ENCODE measurements at regions not wholly inside any gene's neighbourhood (a gene's known extent, or its start where the extent isn't known, plus 50 kb on each side); places are given as distances from the start of the nearest gene placed in this dataset.

- TF ChIP-seq CTCF (IDR thresholded peaks at IDR 0.05) = no peak
- intact Hi-C loops (cut with micrococcal nuclease) = no loop called here
- Mint-ChIP-seq H3K27ac (no peak overlapping the region), H3K4me3 (no peak overlapping the region), H3K36me3 (no peaks in the 10 kb centered on the region), H3K27me3 (ENCODE audit: low read depth in 3 of 3) (peaks cover 0 to 2% (median 2%) of the 10 kb centered on the region in 3 donors), H3K9me3 (peaks cover 21 to 38% (median 28%) of the 10 kb centered on the region in 7 donors), H3K4me1 (peaks cover 6% of the 10 kb centered on the region)
- Histone ChIP-seq H3K4me3 (replicated peaks in 1 of 3; ENCODE audit: low read depth in 2 of 3, low read length in 3 of 3) (no peak overlapping the region), H3K36me3 (replicated peaks in 1 of 2; ENCODE audit: control insufficient read depth in 1 of 2, insufficient read depth in 2 of 2, low read length in 2 of 2) (no peaks in the 10 kb centered on the region), H3K4me2 (replicated peaks; ENCODE audit: extremely low read depth, low read length, poor library complexity, severe bottlenecking) (no peak overlapping the region), H3K27ac (ENCODE audit: low read depth in 1 of 2, low read length in 2 of 2) (no peak overlapping the region), H3K27me3 (ENCODE audit: control insufficient read depth in 2 of 2, insufficient read depth in 2 of 2, low read length in 2 of 2) (no peaks in the 10 kb centered on the region), H3K79me2 (ENCODE audit: insufficient read depth, low read length) (no peaks in the 10 kb centered on the region), H3K4me1 (ENCODE audit: control insufficient read depth in 1 of 2, insufficient read depth in 2 of 2, low read length in 2 of 2) (peaks cover 0 to 5% of the 10 kb centered on the region in 2 donors), H2AFZ (ENCODE audit: insufficient read depth, low read depth, low read length, poor library complexity, severe bottlenecking) (no peak overlapping the region), H3K9ac (ENCODE audit: insufficient read depth, low read length, poor library complexity, severe bottlenecking) (no peak overlapping the region), H3K9me3 (replicated peaks in 1 of 2; ENCODE audit: control insufficient read depth in 1 of 2, insufficient read depth in 1 of 2, low read length in 2 of 2) (peaks cover 36 to 43% of the 10 kb centered on the region in 2 donors), H4K20me1 (ENCODE audit: insufficient read depth, low read length) (no peaks in the 10 kb centered on the region)
- DNase-seq = no peak
- WGBS (ENCODE audit: insufficient coverage) = 27% methylated on average over 3 of the region's 3 CpGs
Measured at GRCh38 chr5:6886866-6887265, 173.6 kb downstream of the TENT4A start.

- TF ChIP-seq CTCF (IDR thresholded peaks at IDR 0.05) = no peak
- no peak overlapping the region for H2AFZ ChIP-seq (ENCODE audit: insufficient read depth, low read depth, low read length, poor library complexity, severe bottlenecking)
- Mint-ChIP-seq H3K9me3 (peaks cover 23 to 47% (median 31%) of the 10 kb centered on the region in 7 donors), H3K27ac (peak overlapping the region in 1 of 7 donors; percentile 17), H3K4me1 (peaks cover 6% of the 10 kb centered on the region), H3K27me3 (ENCODE audit: low read depth in 3 of 3) (peaks cover 1 to 4% (median 2%) of the 10 kb centered on the region in 3 donors), H3K4me3 (no peak overlapping the region), H3K36me3 (no peaks in the 10 kb centered on the region)
- no peaks in the 10 kb centered on the region for H3K27me3 ChIP-seq (ENCODE audit: control insufficient read depth in 2 of 2, insufficient read depth in 2 of 2, low read length in 2 of 2)
- WGBS (ENCODE audit: insufficient coverage) = 91% methylated on average over 1 of the region's 1 CpG
- intact Hi-C loops (cut with micrococcal nuclease) = no loop called here
- no peak for DNase-seq
- peaks cover 0 to 5% of the 10 kb centered on the region in 2 donors for H3K4me1 ChIP-seq (ENCODE audit: control insufficient read depth in 1 of 2, insufficient read depth in 2 of 2, low read length in 2 of 2)
- H3K9ac ChIP-seq (ENCODE audit: insufficient read depth, low read length, poor library complexity, severe bottlenecking) = no peak overlapping the region
- no peaks in the 10 kb centered on the region for H4K20me1 ChIP-seq (ENCODE audit: insufficient read depth, low read length)
- H3K79me2 ChIP-seq (ENCODE audit: insufficient read depth, low read length) = no peaks in the 10 kb centered on the region
- no peak overlapping the region for H3K4me3 ChIP-seq (replicated peaks in 1 of 3; ENCODE audit: low read depth in 2 of 3, low read length in 3 of 3)
- peaks cover 36 to 43% of the 10 kb centered on the region in 2 donors for H3K9me3 ChIP-seq (replicated peaks in 1 of 2; ENCODE audit: control insufficient read depth in 1 of 2, insufficient read depth in 1 of 2, low read length in 2 of 2)
- H3K27ac ChIP-seq (ENCODE audit: low read depth in 1 of 2, low read length in 2 of 2) = no peak overlapping the region
- H3K4me2 ChIP-seq (replicated peaks; ENCODE audit: extremely low read depth, low read length, poor library complexity, severe bottlenecking) = no peak overlapping the region
- no peaks in the 10 kb centered on the region for H3K36me3 ChIP-seq (replicated peaks in 1 of 2; ENCODE audit: control insufficient read depth in 1 of 2, insufficient read depth in 2 of 2, low read length in 2 of 2)
Measured at GRCh38 chr5:6889030-6889429, 175.8 kb downstream of the TENT4A start.
